ENCODE measurements at regions not wholly inside any gene's neighbourhood (a gene's known extent, or its start where the extent isn't known, plus 50 kb on each side); places are given as distances from the start of the nearest gene placed in this dataset.

DNA sequence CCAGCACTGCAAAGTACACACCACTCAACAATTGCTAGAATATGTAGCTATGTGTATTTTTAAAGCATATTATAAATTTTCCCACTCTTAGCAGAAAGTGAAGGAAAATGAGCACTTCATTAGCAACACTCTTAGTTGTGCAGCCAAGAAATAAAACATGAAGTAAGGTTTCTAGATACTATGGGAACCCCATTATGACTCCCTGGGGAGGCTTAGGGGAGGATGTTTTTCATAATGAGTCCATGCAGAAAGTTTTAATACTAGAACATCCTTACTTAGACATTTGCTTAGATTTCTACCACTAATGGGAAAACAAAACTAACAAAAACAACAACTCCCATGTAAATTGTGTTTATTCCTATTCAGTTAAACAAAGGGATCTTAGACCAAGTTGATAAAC is 148.4 kb upstream of the HDAC9 start:
- H3K4me1 ChIP-seq (ENCODE audit: insufficient read depth): no peaks in the 10 kb centered on the region
- H3K36me3 ChIP-seq: no peaks in the 10 kb centered on the region
- no peak overlapping the region for H3K27ac ChIP-seq
- no peak for DNase-seq
- no peaks in the 10 kb centered on the region for H3K9me3 ChIP-seq
- intact Hi-C loops (cut with DNase I): no loop called here
- no peaks in the 10 kb centered on the region for H3K27me3 ChIP-seq
- TF ChIP-seq POLR2A (IDR thresholded peaks at IDR 0.05) (no peak), CTCF (IDR thresholded peaks at IDR 0.05) (no peak), EP300 (IDR thresholded peaks at IDR 0.05) (no peak)
- no peak overlapping the region for H3K4me3 ChIP-seq

GRCh38 chr7:18350678-18351077 is 144.9 kb upstream of the HDAC9 start:
- no peak for DNase-seq
- no peaks in the 10 kb centered on the region for H3K4me1 ChIP-seq (ENCODE audit: insufficient read depth)
- no peak overlapping the region for H3K4me3 ChIP-seq
- TF ChIP-seq EP300 (IDR thresholded peaks at IDR 0.05) (no peak), CTCF (IDR thresholded peaks at IDR 0.05) (no peak), POLR2A (IDR thresholded peaks at IDR 0.05) (no peak)
- no peaks in the 10 kb centered on the region for H3K9me3 ChIP-seq
- intact Hi-C loops (cut with DNase I): loop anchor here in 1 of 4 donors (10.0 kb wide), 2 partner anchors 224 to 314 kb away; no protein-coding TSS in a partner anchor
- no peak overlapping the region for H3K27ac ChIP-seq
- H3K27me3 ChIP-seq: no peaks in the 10 kb centered on the region
- WGBS, 3 donors: 69 to 72% (median 70%) methylated on average over 7 of the region's 7 CpGs
- no peaks in the 10 kb centered on the region for H3K36me3 ChIP-seq

DNA sequence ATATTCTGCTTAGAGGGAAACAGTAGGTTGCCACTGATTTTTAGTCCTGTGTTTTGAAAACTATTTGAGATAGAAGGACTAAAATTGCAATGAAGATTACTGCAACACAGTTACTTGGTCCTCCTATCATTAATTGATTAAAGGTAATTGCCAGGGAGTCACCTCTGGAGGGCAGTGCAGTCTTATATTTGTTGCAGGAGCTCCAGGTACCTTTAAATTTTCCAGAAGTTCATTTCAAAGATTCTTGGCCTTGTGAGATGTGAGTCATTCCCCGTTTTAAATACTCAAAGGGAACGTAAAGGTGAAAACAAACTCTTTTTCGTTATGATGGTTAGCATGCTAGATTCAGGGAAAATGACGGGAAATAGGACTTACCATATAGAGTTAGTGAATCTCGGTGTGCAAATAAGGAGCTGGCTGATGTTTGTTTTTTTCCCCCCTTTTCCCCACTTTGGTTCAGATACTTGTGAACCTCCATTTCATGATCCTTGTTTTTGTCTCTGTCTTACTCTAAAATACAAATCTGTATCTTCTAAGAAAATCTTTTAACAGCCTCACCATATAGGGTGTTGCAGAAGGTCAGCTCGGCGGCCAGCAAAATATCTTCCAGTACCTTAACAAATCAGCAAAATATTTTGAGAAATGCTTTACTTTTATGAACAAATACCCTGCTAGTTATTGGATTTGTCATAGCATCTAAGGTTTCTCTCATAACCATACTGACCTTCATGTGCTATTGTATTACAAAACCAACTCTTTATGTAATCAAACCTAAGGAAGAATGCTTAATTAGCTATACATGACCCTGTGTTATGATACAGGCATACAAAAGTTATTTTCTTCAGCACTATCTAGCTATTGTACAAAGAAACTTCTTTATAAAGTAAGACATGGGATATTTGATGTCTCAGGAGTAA is 143.0 kb upstream of the HDAC9 start:
- Histone ChIP-seq H3K27ac (no peak overlapping the region), H3K4me1 (ENCODE audit: insufficient read depth) (no peaks in the 10 kb centered on the region), H3K9me3 (no peaks in the 10 kb centered on the region), H3K36me3 (no peaks in the 10 kb centered on the region), H3K4me3 (no peak overlapping the region), H3K27me3 (no peaks in the 10 kb centered on the region)
- WGBS, 3 donors: 42 to 46% (median 45%) methylated on average over 7 of the region's 7 CpGs
- DNase-seq: peak in 1 of 5 donors; percentile 20
- no peak for TF ChIP-seq POLR2A (IDR thresholded peaks at IDR 0.05)
- TF ChIP-seq CTCF (IDR thresholded peaks at IDR 0.05): peak in 1 of 3 donors; percentile 22
- TF ChIP-seq EP300 (IDR thresholded peaks at IDR 0.05): no peak
- intact Hi-C loops (cut with DNase I): loop anchor here in 1 of 4 donors (10.0 kb wide), 2 partner anchors 222 to 312 kb away; no protein-coding TSS in a partner anchor

DNA sequence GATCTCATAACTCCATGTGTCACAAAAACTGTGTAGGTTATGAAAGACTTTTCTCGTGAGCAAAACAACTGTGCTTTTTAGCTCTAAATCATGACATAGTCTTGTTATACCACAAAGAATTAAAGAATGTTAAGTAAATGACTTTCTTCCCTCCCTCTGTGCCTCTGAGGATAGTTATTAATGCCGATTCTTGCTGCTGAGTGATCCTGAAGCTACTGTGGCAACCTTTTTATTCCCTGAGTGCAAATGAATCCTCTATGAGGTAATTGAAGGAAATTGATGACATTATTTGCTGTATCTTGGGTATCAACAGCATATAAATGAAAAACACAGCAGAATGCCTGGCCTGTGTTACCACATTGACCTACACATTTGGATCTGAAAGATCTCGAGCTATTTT is 142.2 kb upstream of the HDAC9 start:
- DNase-seq: no peak
- Histone ChIP-seq H3K9me3 (no peaks in the 10 kb centered on the region), H3K27me3 (no peaks in the 10 kb centered on the region), H3K4me3 (no peak overlapping the region), H3K4me1 (ENCODE audit: insufficient read depth) (no peaks in the 10 kb centered on the region), H3K36me3 (no peaks in the 10 kb centered on the region), H3K27ac (no peak overlapping the region)
- intact Hi-C loops (cut with DNase I): loop anchor here in 1 of 4 donors (10.0 kb wide), 2 partner anchors 221 to 311 kb away; no protein-coding TSS in a partner anchor
- 86 to 89% (median 86%) methylated on average over 3 of the region's 3 CpGs for WGBS, 3 donors
- no peak for TF ChIP-seq POLR2A (IDR thresholded peaks at IDR 0.05)
- TF ChIP-seq CTCF (IDR thresholded peaks at IDR 0.05): no peak
- no peak for TF ChIP-seq EP300 (IDR thresholded peaks at IDR 0.05)
